Chondrocyte (in vitro differentiated cells): ENCODE measurements at regions not wholly inside any gene's neighbourhood (a gene's known extent, or its start where the extent isn't known, plus 50 kb on each side); places are given as distances from the start of the nearest gene placed in this dataset.

Experiments
- DNase-seq: peaks from one replicate; pipeline ENCODE4 v3.0.0; 2021; ENCODE audit warnings: mixed read lengths, low spot score
- H3K27ac Mint-ChIP-seq: one replicate; pipeline ENCODE4 v1.8.0; 2021; ENCODE audit warnings: mild to moderate bottlenecking, moderate library complexity, mixed read lengths; ENCODE audit not compliant: unreplicated experiment
- H3K27me3 Mint-ChIP-seq: 2 replicates; pipeline ENCODE4 v1.8.0; 2021; ENCODE audit warnings: low read depth, mixed read lengths
- H3K36me3 Mint-ChIP-seq: 2 replicates; pipeline ENCODE4 v1.8.0; 2021; ENCODE audit warnings: low read depth, mixed read lengths
- H3K4me1 Mint-ChIP-seq: 2 replicates; pipeline ENCODE4 v1.8.0; 2021; ENCODE audit warnings: low read depth, mild to moderate bottlenecking, mixed read lengths
- H3K4me3 Mint-ChIP-seq: one replicate; pipeline ENCODE4 v1.8.0; 2021; ENCODE audit warnings: mild to moderate bottlenecking, moderate library complexity, mixed read lengths; ENCODE audit not compliant: unreplicated experiment
- H3K9me3 Mint-ChIP-seq: 2 replicates; pipeline ENCODE4 v1.8.0; 2021; ENCODE audit warnings: low read depth, mixed read lengths
- TF ChIP-seq, protein P1 (sequence below): fragments of 200-600 bp; sonication (generic); IDR thresholded peaks from 2 replicates; pipeline ENCODE4 v1.5.0; 2021; ENCODE audit warnings: antibody characterized with exemption, mild to moderate bottlenecking, moderate library complexity

DNA sequence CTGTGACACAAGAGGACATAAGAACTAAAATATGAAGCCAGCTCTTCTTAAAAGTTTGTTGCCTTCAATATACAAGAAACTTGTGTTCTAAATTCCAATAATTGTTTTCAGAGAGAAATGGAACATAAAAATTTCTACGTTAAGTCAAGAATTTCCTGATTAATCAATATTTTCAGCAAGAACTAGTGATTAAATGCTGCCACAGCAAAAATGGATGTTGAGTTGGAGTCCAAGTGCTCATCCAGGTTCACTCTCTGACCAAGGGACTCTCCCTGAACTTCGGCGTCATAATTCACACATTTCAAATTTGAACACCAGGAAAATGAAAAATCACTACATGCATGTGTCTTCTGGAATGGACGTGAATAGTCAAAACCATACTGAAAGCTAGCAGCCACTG, 1263.6 kb upstream of the GOT2 start:
- Mint-ChIP-seq H3K36me3 (no peaks in the 10 kb centered on the region), H3K27ac (no peak overlapping the region), H3K4me1 (no peaks in the 10 kb centered on the region), H3K27me3 (no peaks in the 10 kb centered on the region), H3K9me3 (peaks cover 14% of the 10 kb centered on the region), H3K4me3 (no peak overlapping the region)
- DNase-seq, result no peak
- TF ChIP-seq, protein P1, sequence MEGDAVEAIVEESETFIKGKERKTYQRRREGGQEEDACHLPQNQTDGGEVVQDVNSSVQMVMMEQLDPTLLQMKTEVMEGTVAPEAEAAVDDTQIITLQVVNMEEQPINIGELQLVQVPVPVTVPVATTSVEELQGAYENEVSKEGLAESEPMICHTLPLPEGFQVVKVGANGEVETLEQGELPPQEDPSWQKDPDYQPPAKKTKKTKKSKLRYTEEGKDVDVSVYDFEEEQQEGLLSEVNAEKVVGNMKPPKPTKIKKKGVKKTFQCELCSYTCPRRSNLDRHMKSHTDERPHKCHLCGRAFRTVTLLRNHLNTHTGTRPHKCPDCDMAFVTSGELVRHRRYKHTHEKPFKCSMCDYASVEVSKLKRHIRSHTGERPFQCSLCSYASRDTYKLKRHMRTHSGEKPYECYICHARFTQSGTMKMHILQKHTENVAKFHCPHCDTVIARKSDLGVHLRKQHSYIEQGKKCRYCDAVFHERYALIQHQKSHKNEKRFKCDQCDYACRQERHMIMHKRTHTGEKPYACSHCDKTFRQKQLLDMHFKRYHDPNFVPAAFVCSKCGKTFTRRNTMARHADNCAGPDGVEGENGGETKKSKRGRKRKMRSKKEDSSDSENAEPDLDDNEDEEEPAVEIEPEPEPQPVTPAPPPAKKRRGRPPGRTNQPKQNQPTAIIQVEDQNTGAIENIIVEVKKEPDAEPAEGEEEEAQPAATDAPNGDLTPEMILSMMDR, result no peak

DNA sequence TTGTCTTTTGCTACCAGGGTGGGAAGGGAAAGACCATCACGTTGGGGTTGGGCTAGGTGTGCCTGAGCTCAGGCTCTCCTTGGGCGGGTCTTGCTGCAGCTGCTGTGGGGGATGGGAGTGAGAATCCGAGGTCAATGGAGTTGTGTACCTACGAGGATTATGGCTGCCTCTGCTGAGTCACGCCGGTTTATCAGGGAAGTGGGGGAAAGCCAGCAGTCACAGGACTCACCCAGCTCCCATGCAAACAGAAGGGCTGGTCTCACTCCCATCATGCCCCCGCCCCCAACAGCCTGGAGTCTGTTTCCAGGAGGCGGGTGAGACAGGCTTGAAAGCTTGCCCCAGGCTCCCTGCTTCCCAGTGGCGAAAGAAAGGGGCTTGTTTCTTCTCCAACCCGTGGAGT, 1259.0 kb upstream of the GOT2 start:
- Mint-ChIP-seq H3K27me3 (no peaks in the 10 kb centered on the region), H3K9me3 (peaks cover 34% of the 10 kb centered on the region), H3K27ac (no peak overlapping the region), H3K36me3 (no peaks in the 10 kb centered on the region), H3K4me1 (no peaks in the 10 kb centered on the region), H3K4me3 (no peak overlapping the region)
- DNase-seq, result no peak
- TF ChIP-seq, protein P1, result no peak

DNA sequence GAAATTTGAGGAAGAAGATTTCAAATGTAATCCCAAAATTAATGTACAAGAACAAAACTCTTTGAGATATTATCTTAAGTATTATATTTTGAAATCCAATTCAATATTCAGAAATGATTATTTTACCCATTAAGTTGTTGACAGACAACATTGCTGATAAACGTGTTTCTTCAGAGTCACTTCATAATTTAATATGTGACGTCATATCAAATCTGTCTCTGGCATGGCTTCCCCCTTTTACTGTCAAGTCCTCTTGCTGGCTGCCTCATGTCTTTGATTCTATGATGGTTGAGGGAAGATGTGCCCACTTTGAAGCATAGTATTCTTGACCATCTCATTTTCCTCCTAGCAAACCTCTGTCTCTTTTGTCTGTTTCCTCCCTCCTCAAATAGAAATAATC, 1257.1 kb upstream of the GOT2 start:
- TF ChIP-seq, protein P1, result no peak
- no peak for DNase-seq
- Mint-ChIP-seq H3K4me1 (no peaks in the 10 kb centered on the region), H3K27ac (no peak overlapping the region), H3K9me3 (peaks cover 34% of the 10 kb centered on the region), H3K4me3 (no peak overlapping the region), H3K27me3 (no peaks in the 10 kb centered on the region), H3K36me3 (no peaks in the 10 kb centered on the region)

DNA sequence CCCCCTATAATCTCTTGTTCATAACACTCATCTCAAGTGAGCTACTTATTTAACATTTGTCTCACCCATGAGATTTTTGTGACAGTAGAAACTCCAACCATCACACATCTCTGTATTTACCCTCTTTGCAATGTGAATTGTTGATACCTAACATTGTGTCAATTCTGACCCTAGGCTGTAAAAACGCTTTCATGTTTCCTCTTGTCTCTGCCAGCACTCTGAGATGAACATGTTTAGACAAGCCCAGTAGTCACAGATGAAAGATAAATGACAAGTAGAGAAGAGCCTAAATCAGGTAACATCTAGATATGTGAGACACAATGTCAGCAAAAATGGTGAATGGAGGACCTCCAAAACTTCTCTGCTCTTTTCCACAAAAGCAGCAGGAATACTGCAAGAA, 1254.5 kb upstream of the GOT2 start:
- Mint-ChIP-seq H3K36me3 (no peaks in the 10 kb centered on the region), H3K4me1 (no peaks in the 10 kb centered on the region), H3K9me3 (peaks cover 47% of the 10 kb centered on the region), H3K27me3 (no peaks in the 10 kb centered on the region), H3K27ac (no peak overlapping the region), H3K4me3 (no peak overlapping the region)
- TF ChIP-seq, protein P1, result no peak
- no peak for DNase-seq

DNA sequence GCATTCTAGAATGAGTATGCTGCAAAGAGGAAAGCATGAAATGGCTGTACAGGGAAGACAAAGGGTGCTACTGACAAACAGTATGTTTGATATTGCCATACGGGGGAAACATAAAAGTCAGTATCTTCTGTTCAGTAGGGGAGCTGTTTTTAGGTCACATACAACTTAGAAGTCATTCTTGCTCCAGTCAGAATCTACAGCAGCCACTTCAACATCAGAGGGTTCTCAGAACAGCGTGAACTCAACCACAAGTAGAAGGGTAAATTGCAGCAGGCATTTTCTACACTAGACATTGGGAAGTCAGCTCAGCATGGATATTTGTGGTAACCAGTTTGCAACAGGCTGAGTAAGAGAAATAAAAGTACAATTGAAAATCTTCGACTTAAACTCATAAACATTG, 1241.8 kb upstream of the GOT2 start:
- Mint-ChIP-seq H3K4me1 (no peaks in the 10 kb centered on the region), H3K27ac (no peak overlapping the region), H3K4me3 (no peak overlapping the region), H3K27me3 (no peaks in the 10 kb centered on the region), H3K9me3 (no peaks in the 10 kb centered on the region), H3K36me3 (no peaks in the 10 kb centered on the region)
- no peak for DNase-seq
- TF ChIP-seq, protein P1, result no peak
